Stimulated activated naive CD8-positive, alpha-beta T cell treated with anti-CD3 and anti-CD28 coated beads, Interleukin-15, Interleukin-2, amounts not matched to agents 100 ng/mL and 50 ng/mL, for 24 hours (primary cell): ENCODE measurements at regions not wholly inside any gene's neighbourhood (a gene's known extent, or its start where the extent isn't known, plus 50 kb on each side); places are given as distances from the start of the nearest gene placed in this dataset.
A peak's percentile ranks its signal among the peaks of the same experiment; 100 is the strongest.

Source experiments
- H3K27ac Mint-ChIP-seq: one replicate; pipeline ENCODE4 v1.8.0; 2021; ENCODE audit warnings: mild to moderate bottlenecking, mixed read lengths
- H3K27me3 Mint-ChIP-seq: one replicate; pipeline ENCODE4 v1.8.0; 2021; ENCODE audit warnings: mixed read lengths
- H3K36me3 Mint-ChIP-seq: one replicate; pipeline ENCODE4 v1.8.0; 2021; ENCODE audit warnings: low read depth, mixed read lengths
- H3K4me1 Mint-ChIP-seq: one replicate; pipeline ENCODE4 v1.8.0; 2021; ENCODE audit warnings: low read depth, mixed read lengths
- H3K4me3 Mint-ChIP-seq: one replicate; pipeline ENCODE4 v1.8.0; 2021; ENCODE audit warnings: mild to moderate bottlenecking, mixed read lengths
- H3K9me3 Mint-ChIP-seq: one replicate; pipeline ENCODE4 v1.8.0; 2021; ENCODE audit warnings: mixed read lengths

- H3K9me3 Mint-ChIP-seq = peaks cover 9% of the 10 kb centered on the region
- no peak overlapping the region for H3K4me3 Mint-ChIP-seq
- no peak overlapping the region for H3K27ac Mint-ChIP-seq
- no peaks in the 10 kb centered on the region for H3K36me3 Mint-ChIP-seq
- peaks cover 34% of the 10 kb centered on the region for H3K4me1 Mint-ChIP-seq
- H3K27me3 Mint-ChIP-seq = no peaks in the 10 kb centered on the region
These were observed 458.3 kb downstream of the COG6 start for GRCh38 chr13:40113643-40114304.

- Mint-ChIP-seq H3K4me3 (no peak overlapping the region), H3K9me3 (peaks cover 11% of the 10 kb centered on the region), H3K27ac (no peak overlapping the region), H3K4me1 (peaks cover 27% of the 10 kb centered on the region), H3K27me3 (no peaks in the 10 kb centered on the region), H3K36me3 (no peaks in the 10 kb centered on the region)
These were observed 458.9 kb downstream of the COG6 start for GRCh38 chr13:40114305-40114896.

- H3K27ac Mint-ChIP-seq = peak overlapping the region; percentile 85
- peaks cover 21% of the 10 kb centered on the region for H3K4me1 Mint-ChIP-seq
- H3K4me3 Mint-ChIP-seq = no peak overlapping the region
- no peaks in the 10 kb centered on the region for H3K36me3 Mint-ChIP-seq
- H3K27me3 Mint-ChIP-seq = no peaks in the 10 kb centered on the region
- peaks cover 13% of the 10 kb centered on the region for H3K9me3 Mint-ChIP-seq
These were observed 460.0 kb downstream of the COG6 start for GRCh38 chr13:40115426-40115825.

- peaks cover 22% of the 10 kb centered on the region for H3K4me1 Mint-ChIP-seq
- H3K27ac Mint-ChIP-seq = peak overlapping the region; percentile 85
- no peaks in the 10 kb centered on the region for H3K27me3 Mint-ChIP-seq
- H3K36me3 Mint-ChIP-seq = no peaks in the 10 kb centered on the region
- H3K4me3 Mint-ChIP-seq = no peak overlapping the region
- H3K9me3 Mint-ChIP-seq = peaks cover 8% of the 10 kb centered on the region
These were observed 460.5 kb downstream of the COG6 start for GRCh38 chr13:40116008-40116407.

- no peak overlapping the region for H3K27ac Mint-ChIP-seq
- H3K27me3 Mint-ChIP-seq = no peaks in the 10 kb centered on the region
- no peaks in the 10 kb centered on the region for H3K36me3 Mint-ChIP-seq
- no peak overlapping the region for H3K4me3 Mint-ChIP-seq
- peaks cover 25% of the 10 kb centered on the region for H3K4me1 Mint-ChIP-seq
- H3K9me3 Mint-ChIP-seq = peaks cover 8% of the 10 kb centered on the region
These were observed 462.9 kb downstream of the COG6 start for GRCh38 chr13:40118337-40118736.

- peaks cover 25% of the 10 kb centered on the region for H3K4me1 Mint-ChIP-seq
- no peak overlapping the region for H3K4me3 Mint-ChIP-seq
- H3K27ac Mint-ChIP-seq = no peak overlapping the region
- peaks cover 8% of the 10 kb centered on the region for H3K9me3 Mint-ChIP-seq
- H3K36me3 Mint-ChIP-seq = no peaks in the 10 kb centered on the region
- H3K27me3 Mint-ChIP-seq = no peaks in the 10 kb centered on the region
These were observed 464.4 kb downstream of the COG6 start for GRCh38 chr13:40119852-40120251.

- H3K36me3 Mint-ChIP-seq = no peaks in the 10 kb centered on the region
- H3K27ac Mint-ChIP-seq = no peak overlapping the region
- H3K4me3 Mint-ChIP-seq = no peak overlapping the region
- H3K4me1 Mint-ChIP-seq = peaks cover 26% of the 10 kb centered on the region
- H3K27me3 Mint-ChIP-seq = no peaks in the 10 kb centered on the region
- H3K9me3 Mint-ChIP-seq = peaks cover 8% of the 10 kb centered on the region
These were observed 464.8 kb downstream of the COG6 start for GRCh38 chr13:40120288-40120687.

- Mint-ChIP-seq H3K9me3 (peaks cover 8% of the 10 kb centered on the region), H3K36me3 (no peaks in the 10 kb centered on the region), H3K27me3 (no peaks in the 10 kb centered on the region), H3K4me1 (peaks cover 25% of the 10 kb centered on the region), H3K4me3 (no peak overlapping the region), H3K27ac (no peak overlapping the region)
These were observed 465.3 kb downstream of the COG6 start for GRCh38 chr13:40120781-40121180.

- Mint-ChIP-seq H3K36me3 (no peaks in the 10 kb centered on the region), H3K4me1 (peaks cover 23% of the 10 kb centered on the region), H3K27me3 (no peaks in the 10 kb centered on the region), H3K4me3 (no peak overlapping the region), H3K27ac (no peak overlapping the region), H3K9me3 (peaks cover 8% of the 10 kb centered on the region)
These were observed 466.3 kb downstream of the COG6 start for GRCh38 chr13:40121722-40122121.

- peaks cover 34% of the 10 kb centered on the region for H3K4me1 Mint-ChIP-seq
- no peak overlapping the region for H3K27ac Mint-ChIP-seq
- no peaks in the 10 kb centered on the region for H3K36me3 Mint-ChIP-seq
- no peak overlapping the region for H3K4me3 Mint-ChIP-seq
- H3K27me3 Mint-ChIP-seq = no peaks in the 10 kb centered on the region
- peaks cover 8% of the 10 kb centered on the region for H3K9me3 Mint-ChIP-seq
These were observed 468.6 kb downstream of the COG6 start for GRCh38 chr13:40123962-40124632.

- Mint-ChIP-seq H3K9me3 (peaks cover 5% of the 10 kb centered on the region), H3K36me3 (no peaks in the 10 kb centered on the region), H3K4me3 (no peak overlapping the region), H3K27me3 (no peaks in the 10 kb centered on the region), H3K4me1 (peaks cover 36% of the 10 kb centered on the region), H3K27ac (no peak overlapping the region)
These were observed 469.2 kb downstream of the COG6 start for GRCh38 chr13:40124633-40125015.

GRCh38 chr13:40125336-40125735, 469.9 kb downstream of the COG6 start:
- H3K9me3 Mint-ChIP-seq = no peaks in the 10 kb centered on the region
- H3K4me1 Mint-ChIP-seq = peaks cover 43% of the 10 kb centered on the region
- H3K4me3 Mint-ChIP-seq = no peak overlapping the region
- no peaks in the 10 kb centered on the region for H3K27me3 Mint-ChIP-seq
- no peak overlapping the region for H3K27ac Mint-ChIP-seq
- no peaks in the 10 kb centered on the region for H3K36me3 Mint-ChIP-seq

GRCh38 chr13:40126306-40127085, 471.0 kb downstream of the COG6 start:
- peaks cover 4% of the 10 kb centered on the region for H3K36me3 Mint-ChIP-seq
- no peak overlapping the region for H3K27ac Mint-ChIP-seq
- peaks cover 43% of the 10 kb centered on the region for H3K4me1 Mint-ChIP-seq
- H3K9me3 Mint-ChIP-seq = peaks cover 6% of the 10 kb centered on the region
- no peaks in the 10 kb centered on the region for H3K27me3 Mint-ChIP-seq
- no peak overlapping the region for H3K4me3 Mint-ChIP-seq

GRCh38 chr13:40127476-40127875, 472.0 kb downstream of the COG6 start:
- Mint-ChIP-seq H3K9me3 (peaks cover 6% of the 10 kb centered on the region), H3K36me3 (peaks cover 4% of the 10 kb centered on the region), H3K4me1 (peaks cover 52% of the 10 kb centered on the region), H3K27ac (no peak overlapping the region), H3K27me3 (no peaks in the 10 kb centered on the region), H3K4me3 (no peak overlapping the region)

GRCh38 chr13:40127925-40128324, 472.5 kb downstream of the COG6 start:
- Mint-ChIP-seq H3K36me3 (peaks cover 4% of the 10 kb centered on the region), H3K27ac (no peak overlapping the region), H3K9me3 (peaks cover 6% of the 10 kb centered on the region), H3K4me1 (peaks cover 57% of the 10 kb centered on the region), H3K4me3 (no peak overlapping the region), H3K27me3 (no peaks in the 10 kb centered on the region)
